K562 (cell line): ENCODE measurements at regions not wholly inside any gene's neighbourhood (a gene's known extent, or its start where the extent isn't known, plus 50 kb on each side); places are given as distances from the start of the nearest gene placed in this dataset.

Experiments used
- ATAC-seq: fragments of 200-7000 bp; cut with Tn5 transposase; 3 replicates; pipeline ENCODE4 v1.9.1; 2020; ENCODE audit warnings: moderate library complexity
- BruUV-seq: library from RNA; stranded (reverse); fragments of 400-500 nt; replicated peaks from 2 replicates; lab custom pipeline; 2021; lab: Mats Ljungman, UMichigan
- CTCF ChIA-PET: fragments of 300-600 bp; formaldehyde crosslinking; extraction: SDS; loops from one replicate; lab custom pipeline; 2021; ENCODE audit warnings: low intra/inter-chr PET ratio; lab: Yijun Ruan, JAX
- POLR2A ChIA-PET: fragments of 300-600, 350-650 bp; sonication (Branson Sonifier 250); formaldehyde crosslinking; extraction: SDS; loops from one replicate; lab custom pipeline; 2021; ENCODE audit warnings: antibody characterized with exemption, inconsistent platforms; lab: Yijun Ruan, JAX
- DNase-seq, 4 experiments: peaks; one replicate each; pipeline versions ENCODE4 v3.0.0 to v3.0.0-alpha.2; 2011 to 2018; ENCODE audit warnings: low spot score in 3 of 4, mixed read lengths in 3 of 4; ENCODE audit errors: extremely low read depth in 1 of 4
- FAIRE-seq: peaks from 2 replicates; lab custom pipeline; 2011; peaks lifted over from hg19 to GRCh38; lab: Jason Lieb, UNC
- H2AFZ ChIP-seq: 2 replicates; pipeline ENCODE4 v1.6.0; 2011; ENCODE audit warnings: low read depth, low read length, control low read depth, inconsistent platforms
- H3K27ac ChIP-seq: fragments of 200-600 bp; 3 replicates; pipeline ENCODE4 v1.8.0; 2011; ENCODE audit warnings: low read depth, mild to moderate bottlenecking, control low read depth, inconsistent platforms, low read length, moderate library complexity, mixed read lengths; ENCODE audit errors: extremely low read depth
- H3K27me3 ChIP-seq, 2 experiments: fragments of 300-600 bp in 1 of 2; 2 replicates in 1 of 2; 3 replicates in 1 of 2; pipeline versions ENCODE4 v1.6.0 to v1.8.0; 2011; ENCODE audit warnings: inconsistent platforms in 2 of 2, low read length in 2 of 2, mild to moderate bottlenecking in 1 of 2, mixed read lengths in 1 of 2, moderate library complexity in 1 of 2; ENCODE audit not compliant: control insufficient read depth in 2 of 2, insufficient read depth in 2 of 2
- H3K36me3 ChIP-seq: fragments of 300-600 bp; 3 replicates; pipeline ENCODE4 v1.8.0; 2011; ENCODE audit warnings: mild to moderate bottlenecking, low read length, inconsistent platforms; ENCODE audit not compliant: control insufficient read depth, insufficient read depth
- H3K4me1 ChIP-seq, 2 experiments: fragments of 200-600 bp in 1 of 2; replicated peaks in 1 of 2; 2 replicates in 1 of 2; 3 replicates in 1 of 2; pipeline versions ENCODE4 v1.5.1 to v1.8.0; 2011; ENCODE audit warnings: inconsistent platforms in 2 of 2, low read length in 2 of 2, mild to moderate bottlenecking in 1 of 2, mixed read lengths in 1 of 2, moderate library complexity in 1 of 2; ENCODE audit not compliant: control insufficient read depth in 2 of 2, insufficient read depth in 2 of 2
- H3K4me2 ChIP-seq: 2 replicates; pipeline ENCODE4 v1.6.1; 2011; ENCODE audit warnings: low read length, control low read depth, inconsistent platforms, mixed read lengths; ENCODE audit not compliant: insufficient read depth
- H3K4me3 ChIP-seq: fragments of 200-600 bp; sonication (generic), shearing (Covaris generic); 2 replicates; pipeline ENCODE4 v1.5.1; 2016; ENCODE audit warnings: control low read depth, inconsistent platforms
- H3K79me2 ChIP-seq: fragments of 200-600 bp; 3 replicates; pipeline ENCODE4 v1.8.0; 2011; ENCODE audit warnings: low read length, inconsistent platforms; ENCODE audit not compliant: control insufficient read depth, insufficient read depth
- H3K9ac ChIP-seq, 2 experiments: 2 replicates each; pipeline versions ENCODE4 v1.6.0 to v1.6.1; 2011; ENCODE audit warnings: low read depth in 2 of 2, low read length in 2 of 2, control low read depth in 1 of 2, inconsistent platforms in 1 of 2, mild to moderate bottlenecking in 1 of 2, mixed read lengths in 1 of 2; ENCODE audit not compliant: insufficient read depth in 1 of 2
- H3K9me1 ChIP-seq: one replicate; pipeline ENCODE4 v1.6.0; 2011; ENCODE audit warnings: inconsistent platforms, mild to moderate bottlenecking, low read length, moderate library complexity; ENCODE audit not compliant: control insufficient read depth, insufficient read depth
- H3K9me3 ChIP-seq: replicated peaks from 2 replicates; pipeline ENCODE4 v1.5.1; 2011; ENCODE audit warnings: low read depth, low read length, inconsistent platforms; ENCODE audit not compliant: control insufficient read depth, insufficient read depth
- H4K20me1 ChIP-seq: replicated peaks from 2 replicates; pipeline ENCODE4 v1.6.1; 2011; ENCODE audit warnings: low read length, inconsistent platforms, mixed read lengths; ENCODE audit not compliant: control insufficient read depth, insufficient read depth
- C11orf30 ChIP-seq: fragments of 450-650 bp; IDR thresholded peaks from 2 replicates; pipeline ENCODE4 v1.6.1; 2016; ENCODE audit warnings: low read depth, mild to moderate bottlenecking
- MCM5 ChIP-seq: fragments of 450-650 bp; IDR thresholded peaks from 2 replicates; pipeline ENCODE4 v1.6.1; 2016; ENCODE audit warnings: low read depth
- SMARCB1 ChIP-seq: IDR thresholded peaks from 2 replicates; pipeline ENCODE4 v1.6.1; 2011; ENCODE audit warnings: improper control_type of control experiment, low read depth; ENCODE audit not compliant: insufficient read length
- ZKSCAN8 ChIP-seq: fragments of 200-800 bp; sonication (Bioruptor generic); IDR thresholded peaks from 2 replicates; pipeline ENCODE4 v1.6.1; 2016; ENCODE audit warnings: missing genetic modification characterization, missing compliant biosample characterization
- ZNF830 ChIP-seq: fragments of 250-450 bp; sonication (Bioruptor Pico); IDR thresholded peaks from 2 replicates; pipeline ENCODE4 v1.5.0; 2021; ENCODE audit warnings: mild to moderate bottlenecking
- WGBS: fragments of 100-300 bp; shearing (Covaris generic); methylation state at CpG from one replicate; pipeline ENCODE4 v1.1.6; 2016; ENCODE audit warnings: low coverage, mixed read lengths; ENCODE audit not compliant: insufficient coverage; ENCODE audit errors: missing lambda C conversion rate; 5-methylcytosine and 5-hydroxymethylcytosine counted together
- in situ Hi-C: fragments of 300-500 bp; cut with MboI; formaldehyde crosslinking; loops from 4 replicates; pipeline ENCODE4 v1.15.0; 2018; ENCODE audit warnings: inconsistent platforms, mixed read lengths
- intact Hi-C: fragments of 100-400 bp; cut with micrococcal nuclease; formaldehyde crosslinking; loops from 2 replicates; pipeline ENCODE4 v1.14.2; 2022
- TF ChIP-seq, protein P1 (sequence below): fragments of 450-650 bp; IDR thresholded peaks from 2 replicates; pipeline ENCODE4 v1.6.1; 2017; ENCODE audit warnings: antibody characterized with exemption
- TF ChIP-seq, protein P2 (sequence below): fragments of 450-650 bp; IDR thresholded peaks from 2 replicates; pipeline ENCODE4 v1.6.1; 2016; ENCODE audit warnings: low read depth

DNA sequence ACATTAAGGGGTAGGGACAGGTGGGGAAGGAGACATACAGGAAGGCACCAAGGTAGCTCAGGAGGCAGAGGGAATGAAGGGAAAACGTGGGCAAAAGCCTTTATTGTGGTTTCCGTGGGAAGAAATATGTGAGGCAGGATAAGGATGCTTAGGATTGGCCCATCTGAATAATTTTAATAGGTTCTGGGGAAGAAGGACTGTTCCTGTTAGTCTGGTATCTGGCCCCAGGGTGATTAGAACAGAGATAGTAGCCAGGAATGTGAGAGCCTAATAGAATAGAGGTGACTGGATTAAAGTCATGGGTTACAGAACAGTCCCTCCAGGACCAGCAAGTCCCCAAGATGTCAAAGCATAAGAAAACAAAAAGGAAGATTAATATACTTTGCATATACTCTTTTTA lies 545.2 kb upstream of the CAMK1G start:
- Histone ChIP-seq H3K9me1 (no peaks in the 10 kb centered on the region), H2AFZ (no peak overlapping the region), H3K27ac (no peak overlapping the region), H3K4me1 (no peaks in the 10 kb centered on the region), H3K9me3 (no peaks in the 10 kb centered on the region; the same call in 1 of the 2 replicates), H3K36me3 (no peaks in the 10 kb centered on the region), H3K9ac (no peak overlapping the region), H3K27me3 (no peaks in the 10 kb centered on the region), H4K20me1 (no peaks in the 10 kb centered on the region), H3K4me2 (no peak overlapping the region), H3K4me3 (no peak overlapping the region), H3K79me2 (no peaks in the 10 kb centered on the region)
- no peak for ATAC-seq
- BruUV-seq = no TSS peak
- in situ Hi-C loops = no loop called here
- intact Hi-C loops = no loop called here
- no peak for TF ChIP-seq SMARCB1
- CTCF ChIA-PET = no interaction called here
- no peak for DNase-seq
- POLR2A ChIA-PET = no interaction called here
- WGBS = 0% methylated on average over 2 of the region's 2 CpGs
- FAIRE-seq = no peak

DNA sequence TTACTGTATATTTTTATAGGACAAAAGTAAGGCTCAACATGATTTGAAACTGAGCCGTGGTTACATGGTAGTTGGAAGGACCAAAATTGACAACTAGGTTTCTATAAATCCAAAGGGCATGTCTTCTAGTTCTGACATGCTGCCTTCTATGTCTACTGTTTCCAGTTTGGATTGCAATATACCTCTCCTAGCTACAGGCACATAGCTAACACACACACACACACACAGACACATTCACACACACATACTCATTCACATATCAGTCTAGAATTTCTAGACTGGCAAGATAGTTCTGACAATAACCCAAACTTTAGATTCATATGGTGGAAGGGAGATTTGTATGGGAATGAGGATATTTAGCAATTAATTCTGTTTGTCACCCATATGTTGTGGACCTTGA lies 544.8 kb upstream of the CAMK1G start:
- Histone ChIP-seq H3K4me1 (no peaks in the 10 kb centered on the region), H3K36me3 (no peaks in the 10 kb centered on the region), H3K9ac (no peak overlapping the region), H3K9me3 (no peaks in the 10 kb centered on the region; the same call in 1 of the 2 replicates), H3K4me2 (no peak overlapping the region), H4K20me1 (no peaks in the 10 kb centered on the region), H3K27me3 (no peaks in the 10 kb centered on the region), H3K4me3 (no peak overlapping the region), H3K9me1 (no peaks in the 10 kb centered on the region), H3K79me2 (no peaks in the 10 kb centered on the region), H2AFZ (no peak overlapping the region), H3K27ac (no peak overlapping the region)
- WGBS = 0% methylated on average over 1 of the region's 1 CpG
- FAIRE-seq = no peak
- intact Hi-C loops = no loop called here
- no peak for ATAC-seq
- CTCF ChIA-PET = no interaction called here
- POLR2A ChIA-PET = no interaction called here
- no peak for DNase-seq
- BruUV-seq = no TSS peak
- in situ Hi-C loops = no loop called here
- TF ChIP-seq, protein P1, sequence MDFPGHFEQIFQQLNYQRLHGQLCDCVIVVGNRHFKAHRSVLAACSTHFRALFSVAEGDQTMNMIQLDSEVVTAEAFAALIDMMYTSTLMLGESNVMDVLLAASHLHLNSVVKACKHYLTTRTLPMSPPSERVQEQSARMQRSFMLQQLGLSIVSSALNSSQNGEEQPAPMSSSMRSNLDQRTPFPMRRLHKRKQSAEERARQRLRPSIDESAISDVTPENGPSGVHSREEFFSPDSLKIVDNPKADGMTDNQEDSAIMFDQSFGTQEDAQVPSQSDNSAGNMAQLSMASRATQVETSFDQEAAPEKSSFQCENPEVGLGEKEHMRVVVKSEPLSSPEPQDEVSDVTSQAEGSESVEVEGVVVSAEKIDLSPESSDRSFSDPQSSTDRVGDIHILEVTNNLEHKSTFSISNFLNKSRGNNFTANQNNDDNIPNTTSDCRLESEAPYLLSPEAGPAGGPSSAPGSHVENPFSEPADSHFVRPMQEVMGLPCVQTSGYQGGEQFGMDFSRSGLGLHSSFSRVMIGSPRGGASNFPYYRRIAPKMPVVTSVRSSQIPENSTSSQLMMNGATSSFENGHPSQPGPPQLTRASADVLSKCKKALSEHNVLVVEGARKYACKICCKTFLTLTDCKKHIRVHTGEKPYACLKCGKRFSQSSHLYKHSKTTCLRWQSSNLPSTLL = no peak
- TF ChIP-seq MCM5 = no peak
- TF ChIP-seq C11orf30 = no peak
- no peak for TF ChIP-seq ZKSCAN8 (CRISPR knock-in tag)
- TF ChIP-seq ZNF830 = no peak
- TF ChIP-seq, protein P2, sequence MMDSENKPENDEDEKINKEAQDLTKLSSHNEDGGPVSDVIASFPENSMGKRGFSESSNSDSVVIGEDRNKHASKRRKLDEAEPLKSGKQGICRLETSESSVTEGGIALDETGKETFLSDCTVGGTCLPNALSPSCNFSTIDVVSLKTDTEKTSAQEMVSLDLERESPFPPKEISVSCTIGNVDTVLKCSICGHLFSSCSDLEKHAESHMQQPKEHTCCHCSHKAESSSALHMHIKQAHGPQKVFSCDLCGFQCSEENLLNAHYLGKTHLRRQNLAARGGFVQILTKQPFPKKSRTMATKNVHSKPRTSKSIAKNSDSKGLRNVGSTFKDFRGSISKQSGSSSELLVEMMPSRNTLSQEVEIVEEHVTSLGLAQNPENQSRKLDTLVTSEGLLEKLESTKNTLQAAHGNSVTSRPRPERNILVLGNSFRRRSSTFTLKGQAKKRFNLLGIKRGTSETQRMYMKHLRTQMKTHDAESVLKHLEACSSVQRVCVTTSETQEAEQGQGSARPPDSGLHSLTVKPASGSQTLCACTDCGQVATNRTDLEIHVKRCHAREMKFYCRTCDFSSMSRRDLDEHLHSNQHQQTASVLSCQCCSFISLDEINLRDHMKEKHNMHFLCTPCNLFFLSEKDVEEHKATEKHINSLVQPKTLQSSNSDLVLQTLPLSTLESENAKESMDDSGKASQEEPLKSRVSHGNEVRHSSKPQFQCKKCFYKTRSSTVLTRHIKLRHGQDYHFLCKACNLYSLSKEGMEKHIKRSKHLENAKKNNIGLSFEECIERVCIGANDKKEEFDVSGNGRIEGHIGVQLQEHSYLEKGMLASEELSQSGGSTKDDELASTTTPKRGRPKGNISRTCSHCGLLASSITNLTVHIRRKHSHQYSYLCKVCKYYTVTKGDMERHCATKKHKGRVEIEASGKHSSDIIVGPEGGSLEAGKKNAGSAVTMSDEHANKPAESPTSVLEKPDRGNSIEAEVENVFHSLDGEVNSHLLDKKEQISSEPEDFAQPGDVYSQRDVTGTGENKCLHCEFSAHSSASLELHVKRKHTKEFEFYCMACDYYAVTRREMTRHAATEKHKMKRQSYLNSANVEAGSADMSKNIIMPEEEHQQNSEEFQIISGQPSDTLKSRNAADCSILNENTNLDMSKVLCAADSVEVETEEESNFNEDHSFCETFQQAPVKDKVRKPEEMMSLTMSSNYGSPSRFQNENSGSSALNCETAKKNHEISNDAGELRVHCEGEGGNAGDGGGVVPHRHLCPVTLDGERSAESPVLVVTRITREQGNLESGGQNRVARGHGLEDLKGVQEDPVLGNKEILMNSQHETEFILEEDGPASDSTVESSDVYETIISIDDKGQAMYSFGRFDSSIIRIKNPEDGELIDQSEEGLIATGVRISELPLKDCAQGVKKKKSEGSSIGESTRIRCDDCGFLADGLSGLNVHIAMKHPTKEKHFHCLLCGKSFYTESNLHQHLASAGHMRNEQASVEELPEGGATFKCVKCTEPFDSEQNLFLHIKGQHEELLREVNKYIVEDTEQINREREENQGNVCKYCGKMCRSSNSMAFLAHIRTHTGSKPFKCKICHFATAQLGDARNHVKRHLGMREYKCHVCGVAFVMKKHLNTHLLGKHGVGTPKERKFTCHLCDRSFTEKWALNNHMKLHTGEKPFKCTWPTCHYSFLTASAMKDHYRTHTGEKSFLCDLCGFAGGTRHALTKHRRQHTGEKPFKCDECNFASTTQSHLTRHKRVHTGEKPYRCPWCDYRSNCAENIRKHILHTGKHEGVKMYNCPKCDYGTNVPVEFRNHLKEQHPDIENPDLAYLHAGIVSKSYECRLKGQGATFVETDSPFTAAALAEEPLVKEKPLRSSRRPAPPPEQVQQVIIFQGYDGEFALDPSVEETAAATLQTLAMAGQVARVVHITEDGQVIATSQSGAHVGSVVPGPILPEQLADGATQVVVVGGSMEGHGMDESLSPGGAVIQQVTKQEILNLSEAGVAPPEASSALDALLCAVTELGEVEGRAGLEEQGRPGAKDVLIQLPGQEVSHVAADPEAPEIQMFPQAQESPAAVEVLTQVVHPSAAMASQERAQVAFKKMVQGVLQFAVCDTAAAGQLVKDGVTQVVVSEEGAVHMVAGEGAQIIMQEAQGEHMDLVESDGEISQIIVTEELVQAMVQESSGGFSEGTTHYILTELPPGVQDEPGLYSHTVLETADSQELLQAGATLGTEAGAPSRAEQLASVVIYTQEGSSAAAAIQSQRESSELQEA = no peak
